ENCODE measurements at regions not wholly inside any gene's neighbourhood (a gene's known extent, or its start where the extent isn't known, plus 50 kb on each side); places are given as distances from the start of the nearest gene placed in this dataset.
A peak's percentile ranks its signal among the peaks of the same experiment; 100 is the strongest.
"Not testable (repeated sequence)": the region's sequence is repeated elsewhere in the genome, so short reads cannot be mapped to it uniquely, and the experiment has no call there.

GRCh38 chr14:31911160-31911559, 165.9 kb upstream of the ARHGAP5 start:
- DNase-seq (ENCODE audit: low read depth): no peak
- no peak for TF ChIP-seq CTCF (IDR thresholded peaks at IDR 0.05; ENCODE audit: insufficient read depth, low read length)
- no peak overlapping the region for H3K4me3 ChIP-seq (ENCODE audit: low read depth, low read length)

GRCh38 chr14:31913370-31913769, 163.7 kb upstream of the ARHGAP5 start:
- TF ChIP-seq CTCF (IDR thresholded peaks at IDR 0.05; ENCODE audit: insufficient read depth, low read length): no peak
- no peak overlapping the region for H3K4me3 ChIP-seq (ENCODE audit: low read depth, low read length)
- DNase-seq (ENCODE audit: low read depth): no peak

GRCh38 chr14:31918289-31918688, 158.8 kb upstream of the ARHGAP5 start:
- not testable (repeated sequence) for DNase-seq (ENCODE audit: low read depth); H3K4me3 ChIP-seq (ENCODE audit: low read depth, low read length)

GRCh38 chr14:31920001-31920400, 157.1 kb upstream of the ARHGAP5 start:
- H3K4me3 ChIP-seq (ENCODE audit: low read depth, low read length): no peak overlapping the region
- DNase-seq (ENCODE audit: low read depth): no peak
- TF ChIP-seq CTCF (IDR thresholded peaks at IDR 0.05; ENCODE audit: insufficient read depth, low read length): no peak

- TF ChIP-seq CTCF (IDR thresholded peaks at IDR 0.05; ENCODE audit: insufficient read depth, low read length): no peak
- DNase-seq (ENCODE audit: low read depth): no peak
- no peak overlapping the region for H3K4me3 ChIP-seq (ENCODE audit: low read depth, low read length)
Measured at GRCh38 chr14:31920989-31921650, 156.0 kb upstream of the ARHGAP5 start.

- no peak overlapping the region for H3K4me3 ChIP-seq (ENCODE audit: low read depth, low read length)
- DNase-seq (ENCODE audit: low read depth): no peak
- TF ChIP-seq CTCF (IDR thresholded peaks at IDR 0.05; ENCODE audit: insufficient read depth, low read length): no peak
Measured at GRCh38 chr14:31921721-31922120, 155.4 kb upstream of the ARHGAP5 start.

GRCh38 chr14:31926123-31926522, 151.0 kb upstream of the ARHGAP5 start:
- peak; percentile 56 for TF ChIP-seq CTCF (IDR thresholded peaks at IDR 0.05; ENCODE audit: insufficient read depth, low read length)
- DNase-seq (ENCODE audit: low read depth): peak; percentile 55
- no peak overlapping the region for H3K4me3 ChIP-seq (ENCODE audit: low read depth, low read length)
